Dendritic cell treated with granulocyte-macrophage colony-stimulating factor and Interleukin-4, amounts not matched to agents 40 ng/mL and 50 ng/mL, for 4 days (primary cell): ENCODE measurements at regions not wholly inside any gene's neighbourhood (a gene's known extent, or its start where the extent isn't known, plus 50 kb on each side); places are given as distances from the start of the nearest gene placed in this dataset.

Source experiments
- H3K27ac Mint-ChIP-seq: one replicate; pipeline ENCODE4 v1.8.0; 2022; ENCODE audit warnings: mild to moderate bottlenecking, mixed read lengths
- H3K27me3 Mint-ChIP-seq: one replicate; pipeline ENCODE4 v1.8.0; 2022; ENCODE audit warnings: mild to moderate bottlenecking, mixed read lengths
- H3K36me3 Mint-ChIP-seq: one replicate; pipeline ENCODE4 v1.8.0; 2022; ENCODE audit warnings: low read depth, mixed read lengths
- H3K4me1 Mint-ChIP-seq: one replicate; pipeline ENCODE4 v1.8.0; 2022; ENCODE audit warnings: low read depth, mixed read lengths
- H3K4me3 Mint-ChIP-seq: one replicate; pipeline ENCODE4 v1.8.0; 2022; ENCODE audit warnings: mild to moderate bottlenecking, moderate library complexity, mixed read lengths
- H3K9me3 Mint-ChIP-seq: one replicate; pipeline ENCODE4 v1.8.0; 2022; ENCODE audit warnings: mixed read lengths
- intact Hi-C: fragments of 100-400 bp; cut with micrococcal nuclease; formaldehyde crosslinking; loops from one replicate; pipeline ENCODE4 v1.15.0; 2022

- peaks cover 9% of the 10 kb centered on the region for H3K4me1 Mint-ChIP-seq
- intact Hi-C loops: no loop called here
- peaks cover 7% of the 10 kb centered on the region for H3K27me3 Mint-ChIP-seq
- no peak overlapping the region for H3K4me3 Mint-ChIP-seq
- H3K36me3 Mint-ChIP-seq: no peaks in the 10 kb centered on the region
- no peak overlapping the region for H3K27ac Mint-ChIP-seq
- peaks cover 7% of the 10 kb centered on the region for H3K9me3 Mint-ChIP-seq
Observed at GRCh38 chr2:12795851-12796250, 79.1 kb downstream of the TRIB2 start.

GRCh38 chr2:12796657-12797056 lies 79.9 kb downstream of the TRIB2 start:
- Mint-ChIP-seq H3K36me3 (no peaks in the 10 kb centered on the region), H3K4me3 (no peak overlapping the region), H3K27me3 (peaks cover 8% of the 10 kb centered on the region), H3K4me1 (peaks cover 9% of the 10 kb centered on the region), H3K9me3 (peaks cover 15% of the 10 kb centered on the region), H3K27ac (no peak overlapping the region)
- intact Hi-C loops: no loop called here

- Mint-ChIP-seq H3K4me3 (no peak overlapping the region), H3K36me3 (no peaks in the 10 kb centered on the region), H3K9me3 (peaks cover 23% of the 10 kb centered on the region), H3K4me1 (peaks cover 9% of the 10 kb centered on the region), H3K27ac (no peak overlapping the region), H3K27me3 (peaks cover 13% of the 10 kb centered on the region)
- intact Hi-C loops: no loop called here
Observed at GRCh38 chr2:12797815-12798214, 81.1 kb downstream of the TRIB2 start.

GRCh38 chr2:12803607-12804006 lies 86.9 kb downstream of the TRIB2 start:
- peaks cover 20% of the 10 kb centered on the region for H3K27me3 Mint-ChIP-seq
- H3K27ac Mint-ChIP-seq: no peak overlapping the region
- intact Hi-C loops: no loop called here
- H3K9me3 Mint-ChIP-seq: peaks cover 23% of the 10 kb centered on the region
- H3K4me1 Mint-ChIP-seq: no peaks in the 10 kb centered on the region
- H3K4me3 Mint-ChIP-seq: no peak overlapping the region
- H3K36me3 Mint-ChIP-seq: no peaks in the 10 kb centered on the region

GRCh38 chr2:12804091-12804856 lies 87.5 kb downstream of the TRIB2 start:
- Mint-ChIP-seq H3K4me1 (no peaks in the 10 kb centered on the region), H3K4me3 (no peak overlapping the region), H3K27ac (no peak overlapping the region), H3K36me3 (no peaks in the 10 kb centered on the region), H3K27me3 (peaks cover 18% of the 10 kb centered on the region), H3K9me3 (peaks cover 23% of the 10 kb centered on the region)
- intact Hi-C loops: no loop called here

- H3K27ac Mint-ChIP-seq: no peak overlapping the region
- peaks cover 4% of the 10 kb centered on the region for H3K4me1 Mint-ChIP-seq
- intact Hi-C loops: no loop called here
- H3K4me3 Mint-ChIP-seq: no peak overlapping the region
- peaks cover 15% of the 10 kb centered on the region for H3K27me3 Mint-ChIP-seq
- H3K9me3 Mint-ChIP-seq: peaks cover 23% of the 10 kb centered on the region
- H3K36me3 Mint-ChIP-seq: no peaks in the 10 kb centered on the region
Observed at GRCh38 chr2:12805033-12805432, 88.3 kb downstream of the TRIB2 start.

GRCh38 chr2:12806549-12807242 lies 90.0 kb downstream of the TRIB2 start:
- H3K27me3 Mint-ChIP-seq: peaks cover 14% of the 10 kb centered on the region
- H3K36me3 Mint-ChIP-seq: no peaks in the 10 kb centered on the region
- H3K27ac Mint-ChIP-seq: no peak overlapping the region
- H3K9me3 Mint-ChIP-seq: peaks cover 8% of the 10 kb centered on the region
- peaks cover 4% of the 10 kb centered on the region for H3K4me1 Mint-ChIP-seq
- H3K4me3 Mint-ChIP-seq: no peak overlapping the region
- intact Hi-C loops: no loop called here

- intact Hi-C loops: no loop called here
- H3K4me1 Mint-ChIP-seq: peaks cover 4% of the 10 kb centered on the region
- no peaks in the 10 kb centered on the region for H3K9me3 Mint-ChIP-seq
- no peaks in the 10 kb centered on the region for H3K36me3 Mint-ChIP-seq
- H3K27me3 Mint-ChIP-seq: peaks cover 9% of the 10 kb centered on the region
- H3K4me3 Mint-ChIP-seq: no peak overlapping the region
- H3K27ac Mint-ChIP-seq: no peak overlapping the region
Observed at GRCh38 chr2:12807907-12808810, 91.4 kb downstream of the TRIB2 start.

GRCh38 chr2:12809526-12809925 lies 92.8 kb downstream of the TRIB2 start:
- Mint-ChIP-seq H3K9me3 (no peaks in the 10 kb centered on the region), H3K36me3 (no peaks in the 10 kb centered on the region), H3K4me1 (peaks cover 4% of the 10 kb centered on the region), H3K27me3 (peaks cover 9% of the 10 kb centered on the region), H3K27ac (no peak overlapping the region), H3K4me3 (no peak overlapping the region)
- intact Hi-C loops: no loop called here

GRCh38 chr2:12811916-12812315 lies 95.2 kb downstream of the TRIB2 start:
- Mint-ChIP-seq H3K4me1 (peaks cover 4% of the 10 kb centered on the region), H3K27me3 (peaks cover 8% of the 10 kb centered on the region), H3K9me3 (no peaks in the 10 kb centered on the region), H3K27ac (no peak overlapping the region), H3K36me3 (no peaks in the 10 kb centered on the region), H3K4me3 (no peak overlapping the region)
- intact Hi-C loops: no loop called here

- H3K4me1 Mint-ChIP-seq: peaks cover 8% of the 10 kb centered on the region
- no peak overlapping the region for H3K27ac Mint-ChIP-seq
- no peaks in the 10 kb centered on the region for H3K27me3 Mint-ChIP-seq
- H3K4me3 Mint-ChIP-seq: no peak overlapping the region
- H3K9me3 Mint-ChIP-seq: no peaks in the 10 kb centered on the region
- H3K36me3 Mint-ChIP-seq: no peaks in the 10 kb centered on the region
- intact Hi-C loops: no loop called here
Observed at GRCh38 chr2:12813166-12813565, 96.4 kb downstream of the TRIB2 start.

GRCh38 chr2:12816379-12817306 lies 99.9 kb downstream of the TRIB2 start:
- Mint-ChIP-seq H3K27ac (no peak overlapping the region), H3K4me1 (peaks cover 21% of the 10 kb centered on the region), H3K9me3 (no peaks in the 10 kb centered on the region), H3K4me3 (no peak overlapping the region), H3K36me3 (no peaks in the 10 kb centered on the region), H3K27me3 (peaks cover 3% of the 10 kb centered on the region)
- intact Hi-C loops: no loop called here

- intact Hi-C loops: no loop called here
- Mint-ChIP-seq H3K36me3 (no peaks in the 10 kb centered on the region), H3K27me3 (peaks cover 10% of the 10 kb centered on the region), H3K4me3 (no peak overlapping the region), H3K9me3 (no peaks in the 10 kb centered on the region), H3K27ac (no peak overlapping the region), H3K4me1 (peaks cover 21% of the 10 kb centered on the region)
Observed at GRCh38 chr2:12817870-12818269, 101.1 kb downstream of the TRIB2 start.
